ENCODE measurements at regions not wholly inside any gene's neighbourhood (a gene's known extent, or its start where the extent isn't known, plus 50 kb on each side); places are given as distances from the start of the nearest gene placed in this dataset.

- Mint-ChIP-seq H3K27me3 (ENCODE audit: insufficient read depth, low read depth, poor library complexity) (peaks cover 4% of the 10 kb centered on the region), H3K27ac (no peak overlapping the region), H3K4me1 (peaks cover 9% of the 10 kb centered on the region), H3K36me3 (ENCODE audit: low read depth) (no peaks in the 10 kb centered on the region), H3K4me3 (no peak overlapping the region), H3K9me3 (no peaks in the 10 kb centered on the region)
- ATAC-seq (no peak), DNase-seq (ENCODE audit: low spot score) (no peak)
- Histone ChIP-seq H4K20me1 (replicated peaks; ENCODE audit: insufficient read depth) (no peaks in the 10 kb centered on the region), H3K4me3 (no peak overlapping the region), H3K27me3 (ENCODE audit: insufficient read depth) (no peaks in the 10 kb centered on the region), H3F3A (replicated peaks; ENCODE audit: low read depth) (no peaks in the 10 kb centered on the region), H2AFZ (no peak overlapping the region), H3K4me2 (no peak overlapping the region), H3K36me3 (ENCODE audit: insufficient read depth) (no peaks in the 10 kb centered on the region), H3K9me2 (ENCODE audit: insufficient read depth) (no peaks in the 10 kb centered on the region), H3K79me2 (replicated peaks; ENCODE audit: insufficient read depth) (no peaks in the 10 kb centered on the region), H3K4me1 (ENCODE audit: insufficient read depth) (no peaks in the 10 kb centered on the region), H3K27ac (ENCODE audit: low read depth) (no peak overlapping the region)
- TF ChIP-seq ZNF114 (CRISPR knock-in tag; IDR thresholded peaks at IDR 0.05) (no peak), ZNF331 (CRISPR knock-in tag; IDR thresholded peaks at IDR 0.05; ENCODE audit: low read depth) (no peak), EZH2 (IDR thresholded peaks at IDR 0.05; ENCODE audit: low read depth, unreplicated experiment) (no peak), POLR2AphosphoS5 (IDR thresholded peaks at IDR 0.05; ENCODE audit: low read depth) (no peak), NANOG (IDR thresholded peaks at IDR 0.05; ENCODE audit: borderline replicate concordance) (no peak), ZNF462 (CRISPR knock-in tag; IDR thresholded peaks at IDR 0.05) (no peak), JUNB (IDR thresholded peaks at IDR 0.05; ENCODE audit: unreplicated experiment) (no peak), CREB1 (CRISPR knock-in tag; IDR thresholded peaks at IDR 0.05; ENCODE audit: low read depth) (no peak), STAT1 (IDR thresholded peaks at IDR 0.05; ENCODE audit: unreplicated experiment) (no peak), CTCF (conservative IDR thresholded peaks at IDR 0.05; ENCODE audit: low read depth in 2 of 2) (no peak), EZH2phosphoT487 (IDR thresholded peaks at IDR 0.05; ENCODE audit: unreplicated experiment) (no peak), ETS1 (IDR thresholded peaks at IDR 0.05) (no peak), REST (IDR thresholded peaks at IDR 0.05; ENCODE audit: unreplicated experiment) (no peak)
These were observed 228.3 kb upstream of the ECI2 start for GRCh38 chr6:4363656-4364055.

Data from GM23338 (cell line).